Right lobe of liver (tissue), 4 donors: ENCODE measurements at regions not wholly inside any gene's neighbourhood (a gene's known extent, or its start where the extent isn't known, plus 50 kb on each side); places are given as distances from the start of the nearest gene placed in this dataset.

Experiments
- POLR2A ChIP-seq: fragments of 450-650 bp; IDR thresholded peaks from one replicate; pipeline ENCODE4 v1.6.1; 2017; ENCODE audit warnings: antibody characterized with exemption, mild to moderate bottlenecking
- TF ChIP-seq, protein P1 (sequence below), 4 donors: fragments of 200-600 bp in 3 of 4; fragments of 450-650 bp in 1 of 4; IDR thresholded peaks; one replicate each; pipeline versions ENCODE4 v1.5.1 to v1.8.0; 2016 to 2022; ENCODE audit warnings: antibody characterized with exemption in 4 of 4, mild to moderate bottlenecking in 2 of 4
- donor health status: DM: no; HTN: no; CAD: no.
- donor health status: DM: no; HTN: no; CAD: no.
- donor health status: DM: no; HTN: yes; CAD: no.

DNA sequence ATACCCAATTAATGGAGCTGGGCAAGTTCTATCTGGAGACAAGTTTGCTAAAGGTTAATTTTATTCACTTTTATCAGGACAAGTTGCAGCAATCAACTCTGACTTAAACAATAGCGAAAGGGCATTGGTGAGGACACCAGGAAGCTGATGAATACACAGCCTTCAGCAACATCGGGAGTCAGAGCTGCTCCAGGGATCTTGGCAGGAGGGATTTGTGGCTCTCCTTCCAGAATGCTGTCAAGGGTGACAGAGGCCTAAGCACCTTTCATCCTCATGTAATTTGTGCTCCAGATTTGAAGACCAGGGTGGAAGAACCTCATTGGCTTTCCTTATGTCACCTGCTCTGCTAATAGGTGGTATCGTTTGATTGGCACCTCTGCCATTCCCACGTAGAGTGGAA is 485.6 kb downstream of the NPIPA7 start:
- TF ChIP-seq, protein P1, sequence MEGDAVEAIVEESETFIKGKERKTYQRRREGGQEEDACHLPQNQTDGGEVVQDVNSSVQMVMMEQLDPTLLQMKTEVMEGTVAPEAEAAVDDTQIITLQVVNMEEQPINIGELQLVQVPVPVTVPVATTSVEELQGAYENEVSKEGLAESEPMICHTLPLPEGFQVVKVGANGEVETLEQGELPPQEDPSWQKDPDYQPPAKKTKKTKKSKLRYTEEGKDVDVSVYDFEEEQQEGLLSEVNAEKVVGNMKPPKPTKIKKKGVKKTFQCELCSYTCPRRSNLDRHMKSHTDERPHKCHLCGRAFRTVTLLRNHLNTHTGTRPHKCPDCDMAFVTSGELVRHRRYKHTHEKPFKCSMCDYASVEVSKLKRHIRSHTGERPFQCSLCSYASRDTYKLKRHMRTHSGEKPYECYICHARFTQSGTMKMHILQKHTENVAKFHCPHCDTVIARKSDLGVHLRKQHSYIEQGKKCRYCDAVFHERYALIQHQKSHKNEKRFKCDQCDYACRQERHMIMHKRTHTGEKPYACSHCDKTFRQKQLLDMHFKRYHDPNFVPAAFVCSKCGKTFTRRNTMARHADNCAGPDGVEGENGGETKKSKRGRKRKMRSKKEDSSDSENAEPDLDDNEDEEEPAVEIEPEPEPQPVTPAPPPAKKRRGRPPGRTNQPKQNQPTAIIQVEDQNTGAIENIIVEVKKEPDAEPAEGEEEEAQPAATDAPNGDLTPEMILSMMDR (IDR thresholded peaks at IDR 0.05) = no peak
- no peak for TF ChIP-seq POLR2A
